ENCODE measurements at regions not wholly inside any gene's neighbourhood (a gene's known extent, or its start where the extent isn't known, plus 50 kb on each side); places are given as distances from the start of the nearest gene placed in this dataset.

GRCh38 chr18:73749304-73749703 is 398.3 kb downstream of the FBXO15 start (continued):
- no peak for TF ChIP-seq REST (IDR thresholded peaks at IDR 0.05)

- peaks cover 0 to 4% (median 0%) of the 10 kb centered on the region in 4 donors for H3K27me3 ChIP-seq (ENCODE audit: control insufficient read depth in 4 of 4, insufficient read depth in 4 of 4, low read length in 3 of 4)
Measured at GRCh38 chr18:73748731-73749130, 398.9 kb downstream of the FBXO15 start.

GRCh38 chr18:73746101-73746500 is 401.5 kb downstream of the FBXO15 start:
- DNase-seq (ENCODE audit: low spot score) = no peak
- no peaks in the 10 kb centered on the region for H3K36me3 ChIP-seq (ENCODE audit: control insufficient read depth in 4 of 4, insufficient read depth in 3 of 4, low read depth in 1 of 4, low read length in 3 of 4)
- no peak overlapping the region for H3K4me3 ChIP-seq (ENCODE audit: low read depth in 1 of 3, low read length in 3 of 3)
- no peaks in the 10 kb centered on the region for H3K4me1 ChIP-seq (ENCODE audit: control insufficient read depth in 4 of 4, insufficient read depth in 4 of 4, low read length in 3 of 4)
- no peak overlapping the region for H3K27ac ChIP-seq (ENCODE audit: low read depth in 1 of 2, low read length in 2 of 2)
- H3K9ac ChIP-seq (ENCODE audit: low read depth in 1 of 2, low read length in 2 of 2) = no peak overlapping the region
- peaks cover 0 to 2% (median 0%) of the 10 kb centered on the region in 4 donors for H3K9me3 ChIP-seq (ENCODE audit: control insufficient read depth in 4 of 4, low read length in 3 of 4)
- peaks cover 0 to 4% (median 0%) of the 10 kb centered on the region in 4 donors for H3K27me3 ChIP-seq (ENCODE audit: control insufficient read depth in 4 of 4, insufficient read depth in 4 of 4, low read length in 3 of 4)
- TF ChIP-seq FOXA2 (IDR thresholded peaks at IDR 0.05) (no peak), CTCF (IDR thresholded peaks at IDR 0.05; ENCODE audit: low read depth, low read length, missing input control) (no peak), NR2F2 (IDR thresholded peaks at IDR 0.05) (no peak), RXRA (IDR thresholded peaks at IDR 0.05) (no peak), TAF1 (conservative IDR thresholded peaks at IDR 0.05) (no peak), FOXA1 (IDR thresholded peaks at IDR 0.05) (no peak), RAD21 (IDR thresholded peaks at IDR 0.05) (no peak), HNF4A (conservative IDR thresholded peaks at IDR 0.05) (no peak), HNF4G (IDR thresholded peaks at IDR 0.05) (no peak), MAX (IDR thresholded peaks at IDR 0.05) (no peak), GABPA (IDR thresholded peaks at IDR 0.05 in 1 of 2, conservative IDR thresholded peaks at IDR 0.05 in 1 of 2) (no peak), REST (IDR thresholded peaks at IDR 0.05) (no peak), YY1 (IDR thresholded peaks at IDR 0.05) (no peak), SP1 (IDR thresholded peaks at IDR 0.05) (no peak), EGR1 (IDR thresholded peaks at IDR 0.05; ENCODE audit: low read depth in 2 of 2) (no peak), JUND (IDR thresholded peaks at IDR 0.05) (no peak)
- TF ChIP-seq, protein P1, sequence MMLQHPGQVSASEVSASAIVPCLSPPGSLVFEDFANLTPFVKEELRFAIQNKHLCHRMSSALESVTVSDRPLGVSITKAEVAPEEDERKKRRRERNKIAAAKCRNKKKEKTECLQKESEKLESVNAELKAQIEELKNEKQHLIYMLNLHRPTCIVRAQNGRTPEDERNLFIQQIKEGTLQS (IDR thresholded peaks at IDR 0.05) = no peak

More at GRCh38 chr18:73748731-73749130, 398.9 kb downstream of the FBXO15 start:
- H3K9ac ChIP-seq (ENCODE audit: low read depth in 1 of 2, low read length in 2 of 2) = no peak overlapping the region
- TF ChIP-seq YY1 (IDR thresholded peaks at IDR 0.05) = no peak
- TF ChIP-seq FOXA1 (IDR thresholded peaks at IDR 0.05) = no peak
- TF ChIP-seq, protein P2, sequence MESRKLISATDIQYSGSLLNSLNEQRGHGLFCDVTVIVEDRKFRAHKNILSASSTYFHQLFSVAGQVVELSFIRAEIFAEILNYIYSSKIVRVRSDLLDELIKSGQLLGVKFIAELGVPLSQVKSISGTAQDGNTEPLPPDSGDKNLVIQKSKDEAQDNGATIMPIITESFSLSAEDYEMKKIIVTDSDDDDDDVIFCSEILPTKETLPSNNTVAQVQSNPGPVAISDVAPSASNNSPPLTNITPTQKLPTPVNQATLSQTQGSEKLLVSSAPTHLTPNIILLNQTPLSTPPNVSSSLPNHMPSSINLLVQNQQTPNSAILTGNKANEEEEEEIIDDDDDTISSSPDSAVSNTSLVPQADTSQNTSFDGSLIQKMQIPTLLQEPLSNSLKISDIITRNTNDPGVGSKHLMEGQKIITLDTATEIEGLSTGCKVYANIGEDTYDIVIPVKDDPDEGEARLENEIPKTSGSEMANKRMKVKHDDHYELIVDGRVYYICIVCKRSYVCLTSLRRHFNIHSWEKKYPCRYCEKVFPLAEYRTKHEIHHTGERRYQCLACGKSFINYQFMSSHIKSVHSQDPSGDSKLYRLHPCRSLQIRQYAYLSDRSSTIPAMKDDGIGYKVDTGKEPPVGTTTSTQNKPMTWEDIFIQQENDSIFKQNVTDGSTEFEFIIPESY (IDR thresholded peaks at IDR 0.05) = no peak
- H3K4me3 ChIP-seq (ENCODE audit: low read depth in 1 of 3, low read length in 3 of 3) = no peak overlapping the region
- WGBS = 69% methylated on average over 4 of the region's 4 CpGs
- peaks cover 0 to 2% (median 0%) of the 10 kb centered on the region in 4 donors for H3K9me3 ChIP-seq (ENCODE audit: control insufficient read depth in 4 of 4, low read length in 3 of 4)
- no peak overlapping the region for H3K27ac ChIP-seq (ENCODE audit: low read depth in 1 of 2, low read length in 2 of 2)
- no peaks in the 10 kb centered on the region for H3K4me1 ChIP-seq (ENCODE audit: control insufficient read depth in 4 of 4, insufficient read depth in 4 of 4, low read length in 3 of 4)
- H3K36me3 ChIP-seq (ENCODE audit: control insufficient read depth in 4 of 4, insufficient read depth in 3 of 4, low read depth in 1 of 4, low read length in 3 of 4) = no peaks in the 10 kb centered on the region
- DNase-seq (ENCODE audit: low spot score) = no peak

Data from liver (tissue), 8 donors.